Spleen (tissue), 7 donors: ENCODE measurements at regions not wholly inside any gene's neighbourhood (a gene's known extent, or its start where the extent isn't known, plus 50 kb on each side); places are given as distances from the start of the nearest gene placed in this dataset.

Experiments used
- POLR2A ChIP-seq, 3 donors: fragments of 450-650 bp; IDR thresholded peaks; one replicate each; pipeline ENCODE4 v1.5.1; 2017; ENCODE audit warnings: antibody characterized with exemption in 3 of 3, mild to moderate bottlenecking in 1 of 3
- TF ChIP-seq, protein P1 (sequence below), 11 experiments: fragments of 200-600 bp in 7 of 11; fragments of 450-650 bp in 4 of 11; sonication (generic) in 4 of 11; IDR thresholded peaks in 8 of 11; conservative IDR thresholded peaks in 3 of 11; 1 replicate in 7 of 11; 2 replicates in 4 of 11; pipeline versions ENCODE4 v1.4.0 to v1.8.0; 2016 to 2021; ENCODE audit warnings: antibody characterized with exemption in 11 of 11, inconsistent platforms in 4 of 11, mild to moderate bottlenecking in 1 of 11
- donor health status: DM: no; HTN: no; CAD: no; lungs with moderate emphysema.
- donor health status: DM: no; HTN: no; CAD: no.
- donor health status: DM: no; HTN: no; CAD: no.

DNA sequence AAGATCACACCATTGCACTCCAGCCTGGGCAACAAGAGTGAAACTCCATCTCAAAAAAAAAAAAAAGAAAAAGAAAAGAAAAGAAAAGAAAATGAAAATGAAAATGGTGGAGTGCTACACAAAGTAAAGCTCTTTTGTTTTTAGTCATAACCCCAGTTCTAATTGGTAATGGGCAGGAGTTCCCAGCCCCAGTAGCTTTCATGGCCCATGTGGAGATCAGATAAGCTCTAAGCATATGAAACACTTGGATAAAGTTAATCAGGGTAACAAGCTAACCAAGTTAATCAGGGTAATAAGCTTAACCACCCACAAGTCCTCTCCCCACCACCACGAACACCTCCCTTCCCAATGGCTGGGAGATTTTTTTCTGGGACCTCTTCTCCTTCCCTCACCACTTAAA is 240.8 kb downstream of the BCL11A start:
- TF ChIP-seq, protein P1, sequence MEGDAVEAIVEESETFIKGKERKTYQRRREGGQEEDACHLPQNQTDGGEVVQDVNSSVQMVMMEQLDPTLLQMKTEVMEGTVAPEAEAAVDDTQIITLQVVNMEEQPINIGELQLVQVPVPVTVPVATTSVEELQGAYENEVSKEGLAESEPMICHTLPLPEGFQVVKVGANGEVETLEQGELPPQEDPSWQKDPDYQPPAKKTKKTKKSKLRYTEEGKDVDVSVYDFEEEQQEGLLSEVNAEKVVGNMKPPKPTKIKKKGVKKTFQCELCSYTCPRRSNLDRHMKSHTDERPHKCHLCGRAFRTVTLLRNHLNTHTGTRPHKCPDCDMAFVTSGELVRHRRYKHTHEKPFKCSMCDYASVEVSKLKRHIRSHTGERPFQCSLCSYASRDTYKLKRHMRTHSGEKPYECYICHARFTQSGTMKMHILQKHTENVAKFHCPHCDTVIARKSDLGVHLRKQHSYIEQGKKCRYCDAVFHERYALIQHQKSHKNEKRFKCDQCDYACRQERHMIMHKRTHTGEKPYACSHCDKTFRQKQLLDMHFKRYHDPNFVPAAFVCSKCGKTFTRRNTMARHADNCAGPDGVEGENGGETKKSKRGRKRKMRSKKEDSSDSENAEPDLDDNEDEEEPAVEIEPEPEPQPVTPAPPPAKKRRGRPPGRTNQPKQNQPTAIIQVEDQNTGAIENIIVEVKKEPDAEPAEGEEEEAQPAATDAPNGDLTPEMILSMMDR (IDR thresholded peaks at IDR 0.05 in 8 of 11, conservative IDR thresholded peaks at IDR 0.05 in 3 of 11): no peak
- TF ChIP-seq POLR2A (IDR thresholded peaks at IDR 0.05): no peak
